A549 (cell line): ENCODE measurements at regions not wholly inside any gene's neighbourhood (a gene's known extent, or its start where the extent isn't known, plus 50 kb on each side); places are given as distances from the start of the nearest gene placed in this dataset.
"Not testable (repeated sequence)": the region's sequence is repeated elsewhere in the genome, so short reads cannot be mapped to it uniquely, and the experiment has no call there.

Experiments
- ATAC-seq, 2 experiments: fragments of 200-7000 bp in 1 of 2; fragments of >200 bp in 1 of 2; cut with Nextera tagmentation in 1 of 2; cut with Tn5 transposase in 1 of 2; 3 replicates each; pipeline versions ENCODE4 v1.8.0 to v1.9.1; 2018 to 2020; ENCODE audit warnings: mild to moderate bottlenecking in 1 of 2, moderate library complexity in 1 of 2
- CTCF ChIA-PET: fragments of 300-600 bp; sonication (Branson Sonifier 250); formaldehyde crosslinking; extraction: SDS; loops from one replicate; lab custom pipeline; 2021; ENCODE audit warnings: antibody characterized with exemption, inconsistent platforms; lab: Yijun Ruan, JAX
- POLR2A ChIA-PET: fragments of 350-600 bp; formaldehyde crosslinking; extraction: SDS; loops from one replicate; lab custom pipeline; 2021; ENCODE audit warnings: antibody characterized with exemption, inconsistent platforms; lab: Yijun Ruan, JAX
- DNase-seq, 2 experiments: peaks; one replicate each; pipeline versions ENCODE4 v3.0.0 to v3.0.0-alpha.2; 2011 to 2016; ENCODE audit warnings: low read depth in 1 of 2, low spot score in 1 of 2
- FAIRE-seq: peaks from 2 replicates; lab custom pipeline; 2011; peaks lifted over from hg19 to GRCh38; lab: Jason Lieb, UNC
- H3K27ac ChIP-seq, 2 experiments: fragments of >200 bp; sonication (Bioruptor Twin); formaldehyde crosslinking; 3 replicates each; pipeline ENCODE4 v1.5.1; 2016 to 2017
- H3K4me1 ChIP-seq: fragments of >200 bp; sonication (Bioruptor Twin); formaldehyde crosslinking; 3 replicates; pipeline ENCODE4 v1.6.1; 2016
- H3K4me2 ChIP-seq: fragments of >200 bp; sonication (Bioruptor Twin); formaldehyde crosslinking; 3 replicates; pipeline ENCODE4 v1.6.1; 2016
- H3K4me3 ChIP-seq: fragments of >200 bp; sonication (Bioruptor Twin); formaldehyde crosslinking; 3 replicates; pipeline ENCODE4 v1.5.1; 2016
- H3K9me3 ChIP-seq: fragments of >200 bp; sonication (Bioruptor Twin); formaldehyde crosslinking; 3 replicates; pipeline ENCODE4 v1.6.1; 2016
- EHMT2 ChIP-seq: fragments of 200-600 bp; sonication (generic); IDR thresholded peaks from 2 replicates; pipeline ENCODE4 v1.6.1; 2016; ENCODE audit warnings: antibody characterized with exemption, low read depth, mild to moderate bottlenecking, moderate library complexity
- ESRRA ChIP-seq: fragments of 150-350 bp; IDR thresholded peaks from 2 replicates; pipeline ENCODE4 v1.6.1; 2014; ENCODE audit warnings: mild to moderate bottlenecking, low read length, borderline replicate concordance
- GATA3 ChIP-seq: IDR thresholded peaks from 2 replicates; pipeline ENCODE4 v1.6.1; 2012; ENCODE audit warnings: borderline replicate concordance
- HDAC2 ChIP-seq: fragments of 200-600 bp; sonication (generic); IDR thresholded peaks from 2 replicates; pipeline ENCODE4 v1.6.1; 2016
- HES2 ChIP-seq: fragments of >200 bp; sonication (Bioruptor Twin); formaldehyde crosslinking; IDR thresholded peaks from 2 replicates; pipeline ENCODE4 v1.6.1; 2016
- KDM5A ChIP-seq: fragments of 200-600 bp; sonication (generic); IDR thresholded peaks from 2 replicates; pipeline ENCODE4 v1.6.1; 2016; ENCODE audit warnings: antibody characterized with exemption, mild to moderate bottlenecking
- MAX ChIP-seq: IDR thresholded peaks from 2 replicates; pipeline ENCODE4 v1.6.1; 2012
- NR3C1 ChIP-seq: fragments of >200 bp; sonication (Bioruptor Twin); formaldehyde crosslinking; IDR thresholded peaks from 3 replicates; pipeline ENCODE4 v1.6.1; 2017
- PHF8 ChIP-seq: fragments of 200-600 bp; sonication (generic); IDR thresholded peaks from 2 replicates; pipeline ENCODE4 v1.6.1; 2016; ENCODE audit warnings: low read depth, mild to moderate bottlenecking, antibody characterized with exemption, moderate library complexity, borderline replicate concordance
- POLR2A ChIP-seq: IDR thresholded peaks from 2 replicates; pipeline ENCODE4 v1.6.1; 2012; ENCODE audit warnings: mild to moderate bottlenecking, low read length
- REST ChIP-seq: fragments of 200-600 bp; sonication (generic); IDR thresholded peaks from 2 replicates; pipeline ENCODE4 v1.6.1; 2016; ENCODE audit warnings: antibody characterized with exemption, mild to moderate bottlenecking, moderate library complexity
- RNF2 ChIP-seq: fragments of 200-600 bp; sonication (generic); IDR thresholded peaks from 2 replicates; pipeline ENCODE4 v1.6.1; 2016; ENCODE audit warnings: low read depth, mild to moderate bottlenecking, antibody characterized with exemption, moderate library complexity, borderline replicate concordance
- SMC3 ChIP-seq: fragments of >200 bp; sonication (Bioruptor Twin); formaldehyde crosslinking; IDR thresholded peaks from 3 replicates; pipeline ENCODE4 v1.6.1; 2018; ENCODE audit warnings: inconsistent platforms
- SREBF2 ChIP-seq: fragments of 450-650 bp; IDR thresholded peaks from 2 replicates; pipeline ENCODE4 v1.6.1; 2014; ENCODE audit warnings: mild to moderate bottlenecking, moderate library complexity
- WGBS: methylation state at CpG from one replicate; pipeline ENCODE4 v1.1.6; 2017; ENCODE audit errors: missing lambda C conversion rate; 5-methylcytosine and 5-hydroxymethylcytosine counted together

GRCh38 chr7:91503934-91504555 lies 239.8 kb downstream of the FZD1 start:
- Histone ChIP-seq H3K9me3 (no peaks in the 10 kb centered on the region), H3K27ac (no peak overlapping the region), H3K4me1 (no peaks in the 10 kb centered on the region), H3K4me2 (no peak overlapping the region), H3K4me3 (no peak overlapping the region)
- no peak for FAIRE-seq
- no peak for DNase-seq
- WGBS = 17% methylated on average over 3 of the region's 3 CpGs
- POLR2A ChIA-PET = no interaction called here
- CTCF ChIA-PET = interaction anchor here (1.0 kb wide), 1 partner anchor 414 kb away, joined by 3 read pairs; no protein-coding TSS in a partner anchor
- TF ChIP-seq SREBF2 = no peak
- TF ChIP-seq REST = no peak
- TF ChIP-seq SMC3 = no peak
- no peak for ATAC-seq

- Histone ChIP-seq H3K9me3 (no peaks in the 10 kb centered on the region), H3K4me2 (no peak overlapping the region), H3K4me3 (no peak overlapping the region), H3K27ac (no peak overlapping the region), H3K4me1 (no peaks in the 10 kb centered on the region)
- WGBS = 0% methylated on average over 2 of the region's 2 CpGs
- DNase-seq (no peak), ATAC-seq (no peak), FAIRE-seq (no peak)
- POLR2A ChIA-PET = no interaction called here
- no peak for TF ChIP-seq POLR2A
- TF ChIP-seq REST = no peak
- TF ChIP-seq HDAC2 = no peak
- no peak for TF ChIP-seq GATA3
- TF ChIP-seq PHF8 = no peak
- no peak for TF ChIP-seq RNF2
- no peak for TF ChIP-seq HES2
- TF ChIP-seq NR3C1 = no peak
- no peak for TF ChIP-seq EHMT2
- no peak for TF ChIP-seq ESRRA
- no peak for TF ChIP-seq MAX
- TF ChIP-seq KDM5A = no peak
- CTCF ChIA-PET = interaction anchor here (1.0 kb wide), 1 partner anchor 415 kb away, joined by 3 read pairs; no protein-coding TSS in a partner anchor
Measured at GRCh38 chr7:91504919-91505318, 240.7 kb downstream of the FZD1 start.

GRCh38 chr7:91506966-91507365 lies 242.7 kb downstream of the FZD1 start:
- 22% methylated on average over 9 of the region's 10 CpGs for WGBS
- H3K4me2 ChIP-seq, H3K9me3 ChIP-seq, H3K27ac ChIP-seq, H3K4me3 ChIP-seq, H3K4me1 ChIP-seq, POLR2A ChIA-PET, DNase-seq, ATAC-seq, FAIRE-seq, CTCF ChIA-PET: not testable (repeated sequence)

GRCh38 chr7:91511861-91512260 lies 247.6 kb downstream of the FZD1 start:
- not testable (repeated sequence) for DNase-seq, H3K4me3 ChIP-seq

More at GRCh38 chr7:91511861-91512260, 247.6 kb downstream of the FZD1 start:
- H3K27ac ChIP-seq, CTCF ChIA-PET, H3K4me2 ChIP-seq, H3K9me3 ChIP-seq, POLR2A ChIA-PET, H3K4me1 ChIP-seq, ATAC-seq, FAIRE-seq: not testable (repeated sequence)
- 5% methylated on average over 1 of the region's 1 CpG for WGBS
